ENCODE measurements at regions not wholly inside any gene's neighbourhood (a gene's known extent, or its start where the extent isn't known, plus 50 kb on each side); places are given as distances from the start of the nearest gene placed in this dataset.

- peak in 2 of 6 experiments; percentile 31 to 44 for TF ChIP-seq CTCF (IDR thresholded peaks at IDR 0.05)
- peak in 1 of 2 donors; percentile 32 for TF ChIP-seq POLR2A (IDR thresholded peaks at IDR 0.05)
These were observed 121.4 kb upstream of the TMCC3 start for GRCh38 chr12:94771741-94772140.
